IMR-90 (cell line): ENCODE measurements at regions not wholly inside any gene's neighbourhood (a gene's known extent, or its start where the extent isn't known, plus 50 kb on each side); places are given as distances from the start of the nearest gene placed in this dataset.

Experiments
- FOS ChIP-seq: fragments of 150-350 bp; IDR thresholded peaks from 2 replicates; pipeline ENCODE4 v1.6.1; 2016; ENCODE audit warnings: low read depth, low read length
- RAD21 ChIP-seq: IDR thresholded peaks from 2 replicates; pipeline ENCODE4 v1.6.1; 2012; ENCODE audit warnings: low read length, improper control_type of control experiment
- SMC3 ChIP-seq: fragments of 150-350 bp; IDR thresholded peaks from 2 replicates; pipeline ENCODE4 v1.6.1; 2016; ENCODE audit warnings: low read depth, mild to moderate bottlenecking, antibody characterized with exemption, low read length, moderate library complexity
- TF ChIP-seq, protein P1 (sequence below): conservative IDR thresholded peaks from 2 replicates; pipeline ENCODE4 v1.5.1; 2012; ENCODE audit warnings: mild to moderate bottlenecking, low read depth, low read length, improper control_type of control experiment
- TF ChIP-seq, protein P2 (sequence below): fragments of 150-350 bp; IDR thresholded peaks from 2 replicates; pipeline ENCODE4 v1.6.1; 2017; ENCODE audit warnings: mild to moderate bottlenecking, antibody characterized with exemption, low read length, low read depth

DNA sequence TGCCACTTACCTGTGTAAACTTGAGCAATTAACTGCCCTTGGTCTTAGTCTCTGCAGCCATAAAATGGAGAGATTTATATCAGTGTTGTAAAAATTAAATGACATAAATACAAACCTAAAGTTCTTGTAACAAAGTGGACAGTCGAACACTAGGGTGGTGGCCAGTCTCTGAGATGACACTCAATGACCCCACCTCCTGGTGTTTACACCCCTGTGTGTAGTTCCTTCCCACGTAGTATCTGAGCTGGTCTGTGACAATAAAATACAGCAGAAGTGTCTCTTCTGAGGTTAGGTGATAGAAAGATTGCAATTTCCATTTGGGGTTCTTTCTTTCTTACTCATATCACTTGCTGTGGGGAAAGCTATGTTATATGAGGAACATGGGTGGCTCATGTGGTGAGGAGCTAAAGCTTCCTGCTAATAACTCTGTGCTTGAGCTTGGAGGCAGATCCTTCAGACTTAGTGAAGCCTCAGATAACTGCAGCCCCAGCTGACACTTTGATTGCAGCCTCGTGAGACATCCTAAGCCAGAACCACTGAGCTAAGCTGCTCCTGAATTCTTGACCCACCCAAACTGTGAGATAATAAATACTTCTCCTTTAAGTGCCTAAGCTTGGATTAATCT, 173.4 kb upstream of the CHD1 start:
- TF ChIP-seq, protein P1, sequence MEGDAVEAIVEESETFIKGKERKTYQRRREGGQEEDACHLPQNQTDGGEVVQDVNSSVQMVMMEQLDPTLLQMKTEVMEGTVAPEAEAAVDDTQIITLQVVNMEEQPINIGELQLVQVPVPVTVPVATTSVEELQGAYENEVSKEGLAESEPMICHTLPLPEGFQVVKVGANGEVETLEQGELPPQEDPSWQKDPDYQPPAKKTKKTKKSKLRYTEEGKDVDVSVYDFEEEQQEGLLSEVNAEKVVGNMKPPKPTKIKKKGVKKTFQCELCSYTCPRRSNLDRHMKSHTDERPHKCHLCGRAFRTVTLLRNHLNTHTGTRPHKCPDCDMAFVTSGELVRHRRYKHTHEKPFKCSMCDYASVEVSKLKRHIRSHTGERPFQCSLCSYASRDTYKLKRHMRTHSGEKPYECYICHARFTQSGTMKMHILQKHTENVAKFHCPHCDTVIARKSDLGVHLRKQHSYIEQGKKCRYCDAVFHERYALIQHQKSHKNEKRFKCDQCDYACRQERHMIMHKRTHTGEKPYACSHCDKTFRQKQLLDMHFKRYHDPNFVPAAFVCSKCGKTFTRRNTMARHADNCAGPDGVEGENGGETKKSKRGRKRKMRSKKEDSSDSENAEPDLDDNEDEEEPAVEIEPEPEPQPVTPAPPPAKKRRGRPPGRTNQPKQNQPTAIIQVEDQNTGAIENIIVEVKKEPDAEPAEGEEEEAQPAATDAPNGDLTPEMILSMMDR = no peak
- no peak for TF ChIP-seq RAD21
- no peak for TF ChIP-seq FOS
- TF ChIP-seq, protein P2, sequence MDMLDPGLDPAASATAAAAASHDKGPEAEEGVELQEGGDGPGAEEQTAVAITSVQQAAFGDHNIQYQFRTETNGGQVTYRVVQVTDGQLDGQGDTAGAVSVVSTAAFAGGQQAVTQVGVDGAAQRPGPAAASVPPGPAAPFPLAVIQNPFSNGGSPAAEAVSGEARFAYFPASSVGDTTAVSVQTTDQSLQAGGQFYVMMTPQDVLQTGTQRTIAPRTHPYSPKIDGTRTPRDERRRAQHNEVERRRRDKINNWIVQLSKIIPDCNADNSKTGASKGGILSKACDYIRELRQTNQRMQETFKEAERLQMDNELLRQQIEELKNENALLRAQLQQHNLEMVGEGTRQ = no peak
- TF ChIP-seq SMC3 = no peak
